Fibroblast of skin of right biceps (primary cell): ENCODE measurements at regions not wholly inside any gene's neighbourhood (a gene's known extent, or its start where the extent isn't known, plus 50 kb on each side); places are given as distances from the start of the nearest gene placed in this dataset.
"Not testable (repeated sequence)": the region's sequence is repeated elsewhere in the genome, so short reads cannot be mapped to it uniquely, and the experiment has no call there.

Experiments
- DNase-seq: peaks from one replicate; pipeline ENCODE4 v3.0.0-alpha.2; 2013

DNA sequence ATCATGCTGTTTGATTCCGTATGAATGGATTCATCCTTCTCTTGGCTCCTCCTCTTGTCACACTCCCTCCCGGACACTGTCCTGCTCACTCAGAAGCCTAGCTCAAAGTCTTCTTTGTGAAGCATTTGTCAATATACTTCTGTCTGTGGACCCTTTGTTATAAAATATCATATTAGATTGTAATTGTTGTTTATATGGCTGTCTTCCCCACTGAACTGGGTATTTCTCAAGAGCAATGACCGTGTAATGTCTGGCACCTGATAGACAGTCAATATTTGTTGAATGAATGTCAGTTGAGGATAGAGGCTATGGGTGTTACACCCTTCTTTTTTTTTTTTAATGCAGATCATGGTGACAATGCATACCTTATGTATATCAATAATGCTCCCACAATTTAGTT lies 335.3 kb downstream of the SOX4 start:
- no peak for DNase-seq

DNA sequence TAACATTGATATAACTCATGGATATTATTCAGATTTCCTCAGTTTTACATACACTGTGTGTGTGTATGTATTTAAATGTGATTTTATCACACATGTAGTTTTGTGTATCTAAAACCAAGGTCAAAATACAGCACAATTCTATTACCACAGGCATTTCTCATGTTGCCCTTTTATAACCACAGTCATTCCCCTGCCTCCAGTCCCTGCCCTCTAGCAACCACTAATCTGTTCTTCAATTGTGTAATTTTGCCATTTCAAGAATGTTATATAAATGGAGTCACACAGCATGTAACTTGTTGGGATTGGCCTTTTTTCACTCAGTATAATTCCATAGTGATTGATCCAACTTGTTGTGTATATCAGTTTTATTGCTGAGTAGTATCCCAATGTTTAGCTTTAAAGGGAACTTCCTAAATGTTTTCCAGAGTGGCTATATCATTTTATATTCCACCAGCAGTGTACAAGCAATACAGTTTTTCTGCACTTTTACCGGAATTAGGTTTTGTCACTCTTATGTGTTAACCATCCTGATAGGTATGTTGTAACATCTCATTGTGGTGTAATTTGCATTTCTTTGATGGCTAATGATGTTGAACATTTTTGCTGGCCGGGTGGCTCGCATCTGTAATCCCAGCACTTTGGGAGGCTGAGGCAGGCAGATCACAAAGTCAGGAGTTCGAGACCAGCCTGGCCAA lies 338.2 kb downstream of the SOX4 start:
- peak; percentile 49 for DNase-seq

DNA sequence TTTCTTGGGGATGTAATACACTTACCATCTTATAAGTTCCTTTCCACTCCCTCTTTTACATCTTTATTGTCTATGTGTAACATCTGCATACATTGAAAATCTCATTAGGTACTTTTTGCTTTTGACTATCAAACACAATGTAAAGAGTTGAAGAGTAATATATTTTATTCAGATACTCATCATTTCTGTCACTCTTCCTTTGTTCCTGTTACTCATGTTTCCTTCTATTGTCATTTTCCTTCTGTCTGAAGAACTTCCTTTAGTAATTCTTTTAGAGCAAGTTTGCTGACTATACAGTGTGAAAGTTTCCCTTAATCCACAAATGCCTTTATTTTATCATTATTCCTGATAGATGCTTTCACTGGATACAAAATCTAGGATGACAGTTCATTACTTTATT lies 339.8 kb downstream of the SOX4 start:
- DNase-seq, result no peak

DNA sequence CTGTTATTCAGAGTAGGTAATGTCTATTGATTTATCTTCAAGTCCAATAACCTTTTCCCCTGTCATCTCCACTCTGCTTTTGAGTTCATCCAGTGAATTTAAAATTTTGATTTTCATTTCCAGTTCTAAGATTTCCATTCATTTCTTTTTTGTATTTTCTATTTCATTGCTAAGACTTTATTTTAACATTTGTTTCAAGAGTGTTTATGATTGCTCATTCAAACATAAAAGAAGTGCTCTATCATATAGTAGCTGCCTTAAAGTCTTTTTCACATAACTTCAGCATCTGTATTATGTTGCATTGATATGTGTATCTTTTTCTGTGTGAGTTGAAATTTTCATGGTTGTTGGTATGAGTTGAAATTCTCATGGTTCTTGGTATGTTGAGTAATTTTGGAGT lies 341.6 kb downstream of the SOX4 start:
- no peak for DNase-seq

DNA sequence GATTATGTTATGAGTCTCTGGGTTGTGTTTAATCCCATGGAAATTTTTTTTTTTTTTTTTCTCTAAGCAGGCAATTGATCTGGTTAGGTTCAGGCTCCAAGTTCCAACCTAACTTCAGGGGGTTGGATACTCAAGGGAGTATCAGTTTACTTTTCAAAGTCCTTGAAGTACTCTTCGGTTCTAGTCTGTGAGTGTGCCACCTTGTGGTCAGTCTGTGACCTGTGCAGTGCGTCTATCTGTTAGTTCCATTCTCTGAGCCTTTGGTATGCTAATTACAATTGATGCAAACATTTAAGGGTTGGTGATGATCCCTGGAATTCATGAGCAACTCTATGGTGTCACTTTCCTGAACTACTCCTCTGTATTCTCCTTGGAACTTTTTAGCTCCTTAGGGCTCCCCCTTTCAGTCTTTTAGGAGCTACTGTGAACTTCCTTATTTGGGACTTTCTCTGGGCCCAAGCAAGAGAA lies 342.0 kb downstream of the SOX4 start:
- peak; percentile 69 for DNase-seq

DNA sequence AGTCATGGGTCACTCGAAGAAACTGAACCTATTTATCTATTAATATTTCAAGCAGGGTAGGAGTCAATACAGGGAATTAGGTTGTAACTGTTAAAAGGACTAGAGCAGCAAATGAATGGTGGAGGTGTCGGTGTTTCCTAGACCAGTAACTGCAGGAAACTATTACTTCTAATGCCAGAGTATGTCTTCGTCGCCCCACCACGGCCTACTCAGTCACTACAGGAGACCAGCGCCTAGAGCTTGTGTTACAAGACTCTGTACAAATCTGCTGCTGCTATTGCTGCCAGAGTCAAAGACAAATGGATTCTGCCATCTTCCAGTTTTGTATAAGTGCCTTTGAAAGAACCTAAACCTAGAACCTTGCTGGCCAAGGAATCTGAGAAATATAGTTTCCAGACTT lies 343.9 kb downstream of the SOX4 start:
- no peak for DNase-seq

DNA sequence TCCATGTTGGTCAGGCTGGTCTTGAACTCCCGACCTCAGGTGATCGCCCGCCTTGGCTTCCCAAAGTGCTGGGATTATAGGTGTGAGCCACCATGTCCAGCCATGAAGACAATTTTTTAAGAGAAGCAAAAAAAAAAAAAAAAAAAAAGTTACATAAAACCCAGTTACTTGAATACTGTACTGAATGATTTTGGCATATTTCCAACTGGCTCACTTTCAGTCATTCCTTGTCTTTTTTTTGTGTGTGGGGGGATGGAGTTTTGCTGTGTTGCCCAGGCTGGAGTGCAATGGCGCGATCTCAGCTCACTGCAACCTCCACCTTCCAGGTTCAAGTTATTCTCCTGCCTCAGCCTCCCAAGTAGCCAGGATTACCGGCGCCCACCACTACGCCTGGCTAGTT lies 345.5 kb downstream of the SOX4 start:
- DNase-seq, result not testable (repeated sequence)

DNA sequence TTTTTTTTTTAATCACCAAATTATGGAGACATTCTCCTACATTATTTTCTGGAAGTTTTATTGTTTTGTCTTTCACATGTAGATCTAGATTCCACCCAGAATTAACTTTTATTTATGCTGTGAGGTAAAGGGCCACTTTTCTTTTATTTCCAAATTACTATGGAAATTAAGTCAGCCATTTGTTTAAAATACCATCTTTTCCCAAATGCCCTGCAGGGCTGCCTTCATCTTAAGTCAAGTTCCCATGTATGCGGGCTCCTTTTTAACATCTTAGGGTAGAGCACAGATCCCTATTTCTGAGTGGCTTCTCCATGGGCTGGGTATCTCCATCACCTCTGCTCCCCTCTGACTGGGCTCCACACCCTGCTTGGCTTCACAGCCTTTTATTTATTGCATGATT lies 348.4 kb downstream of the SOX4 start:
- DNase-seq, result no peak

DNA sequence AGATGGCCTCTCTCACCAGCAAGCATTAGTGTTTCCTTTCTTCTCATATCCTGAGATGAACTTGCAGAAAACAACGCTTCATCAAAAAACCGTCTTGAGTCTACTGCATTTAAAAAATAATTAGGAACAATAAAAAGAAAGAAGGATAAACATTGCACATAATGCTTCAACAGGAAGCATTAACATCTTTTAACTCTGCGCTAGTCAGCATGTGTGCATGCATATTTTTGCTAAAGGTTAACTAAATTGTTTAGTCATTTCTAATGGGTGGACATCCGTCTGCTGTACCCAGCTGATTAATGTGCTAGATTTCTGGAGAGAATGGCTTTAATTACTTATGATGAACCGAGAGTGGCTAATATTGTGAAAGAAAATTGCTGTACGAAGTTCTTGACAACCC lies 349.3 kb downstream of the SOX4 start:
- peak; percentile 56 for DNase-seq

DNA sequence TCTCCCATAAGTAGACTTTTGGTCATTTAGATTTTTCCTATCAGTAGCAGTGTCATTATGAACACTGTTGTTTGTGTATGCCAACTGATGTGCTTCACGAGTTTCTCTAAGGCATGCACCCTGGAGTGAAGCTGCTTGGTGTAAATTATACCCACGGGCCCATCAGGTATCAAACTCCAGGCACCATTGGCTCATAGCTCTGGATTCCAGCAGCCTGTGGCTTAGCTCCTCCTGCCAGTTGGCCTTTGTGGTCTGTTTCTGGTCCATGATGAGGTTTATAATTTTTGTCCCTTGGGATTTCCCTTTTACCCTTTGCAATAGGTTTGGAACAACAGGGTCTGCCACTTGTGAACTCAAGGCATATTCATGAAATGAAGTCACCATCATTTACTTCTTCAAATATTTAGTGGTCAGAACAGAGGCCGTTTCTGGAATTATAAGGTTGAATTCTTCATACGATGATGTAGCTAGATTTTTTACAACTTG lies 350.5 kb downstream of the PRL start:
- DNase-seq, result peak; percentile 99

DNA sequence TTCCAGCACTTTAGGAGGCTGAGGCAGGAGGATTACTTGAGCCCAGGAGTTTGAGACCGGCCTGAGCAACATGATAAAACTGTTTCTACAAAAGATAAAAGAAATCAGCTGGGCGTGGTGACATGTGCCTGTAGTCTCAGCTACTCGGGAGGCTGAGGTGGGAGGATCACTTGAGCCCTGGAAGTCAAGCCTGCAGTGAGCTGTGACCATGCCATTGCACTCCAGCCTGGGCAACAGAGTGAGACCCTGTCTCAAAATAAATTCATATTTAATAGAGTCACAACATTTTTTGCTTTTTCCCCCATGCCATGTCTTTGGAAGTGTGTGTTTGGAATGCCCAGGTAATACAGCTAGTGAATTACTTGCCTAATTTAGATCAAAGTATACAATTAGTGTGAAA lies 349.6 kb downstream of the PRL start:
- DNase-seq, result not testable (repeated sequence)

DNA sequence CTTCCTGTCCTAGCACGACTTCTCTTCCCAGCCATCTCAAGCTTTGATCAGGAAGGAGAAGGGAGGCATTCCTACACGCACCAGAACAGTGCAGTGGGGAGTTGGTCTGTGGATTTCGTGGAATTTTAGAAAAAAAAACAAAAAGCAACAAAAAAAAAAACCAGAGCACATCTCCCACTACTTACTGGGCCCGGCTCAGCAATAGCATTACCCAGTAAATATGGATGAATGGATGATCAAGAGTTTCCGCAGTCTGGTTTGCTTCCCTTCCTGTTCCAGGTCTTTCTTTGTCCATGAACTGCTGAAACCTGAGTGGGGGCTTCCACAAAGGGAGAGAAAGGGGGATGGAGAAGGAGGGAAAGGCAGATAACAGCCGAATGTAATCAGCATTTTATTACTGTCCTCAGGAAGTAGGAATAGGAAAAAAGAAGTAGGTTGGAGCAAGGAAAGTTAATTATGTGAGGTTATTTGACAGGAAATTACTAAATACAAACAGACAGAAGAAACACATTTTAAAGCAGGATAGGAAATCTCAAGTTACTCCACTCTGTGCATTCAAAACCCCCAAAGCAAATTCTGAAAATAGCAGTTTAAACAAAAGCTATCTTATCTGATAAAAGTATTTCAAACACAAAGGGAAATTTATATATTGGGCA lies 349.0 kb downstream of the PRL start:
- no peak for DNase-seq

DNA sequence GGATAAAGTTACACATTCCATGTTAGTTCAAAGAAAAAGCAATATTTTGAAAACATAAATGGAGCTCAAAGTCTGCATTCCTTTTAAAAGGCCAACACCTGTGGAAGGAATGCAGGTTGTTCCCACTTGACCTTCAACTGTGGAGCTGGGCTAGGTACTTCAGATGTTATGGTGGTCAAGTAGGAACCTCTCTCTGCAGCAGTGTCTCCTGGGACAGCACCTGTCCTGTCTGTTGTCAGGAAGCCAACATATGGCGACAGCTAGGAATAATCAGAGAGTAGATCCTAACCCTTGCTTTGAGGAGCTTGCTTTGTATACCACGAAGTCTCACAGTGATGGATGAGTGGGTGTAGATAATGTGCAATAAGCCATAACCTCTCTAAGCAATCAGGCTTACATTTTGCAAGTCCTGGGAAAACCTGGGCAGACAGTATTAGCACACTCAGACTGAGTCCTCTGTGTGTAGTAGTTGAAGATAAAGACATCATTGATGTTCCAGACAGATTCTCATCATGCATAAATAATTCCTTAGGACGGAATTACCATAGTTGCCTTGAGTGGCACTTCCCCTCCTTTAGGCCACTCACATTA lies 347.5 kb downstream of the PRL start:
- DNase-seq, result no peak

DNA sequence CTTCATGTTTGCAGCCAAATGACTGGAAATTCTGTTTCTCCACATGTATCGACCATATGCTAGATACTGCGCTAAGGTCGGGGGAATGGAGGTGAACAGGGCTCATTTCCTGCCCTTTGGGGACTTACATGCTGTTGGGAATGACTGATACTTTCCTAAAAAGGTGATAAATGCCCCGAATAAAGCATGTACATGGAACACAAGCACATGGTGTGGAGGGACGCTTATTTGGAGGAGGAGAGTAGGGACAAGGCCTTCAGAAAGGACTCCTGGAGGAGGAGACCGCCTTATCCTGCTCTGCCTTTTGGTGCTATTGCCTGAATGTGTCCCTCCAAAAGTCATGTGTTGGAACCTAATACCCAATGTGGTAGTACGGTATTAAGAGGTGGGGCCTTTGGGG lies 344.5 kb downstream of the PRL start:
- no peak for DNase-seq

DNA sequence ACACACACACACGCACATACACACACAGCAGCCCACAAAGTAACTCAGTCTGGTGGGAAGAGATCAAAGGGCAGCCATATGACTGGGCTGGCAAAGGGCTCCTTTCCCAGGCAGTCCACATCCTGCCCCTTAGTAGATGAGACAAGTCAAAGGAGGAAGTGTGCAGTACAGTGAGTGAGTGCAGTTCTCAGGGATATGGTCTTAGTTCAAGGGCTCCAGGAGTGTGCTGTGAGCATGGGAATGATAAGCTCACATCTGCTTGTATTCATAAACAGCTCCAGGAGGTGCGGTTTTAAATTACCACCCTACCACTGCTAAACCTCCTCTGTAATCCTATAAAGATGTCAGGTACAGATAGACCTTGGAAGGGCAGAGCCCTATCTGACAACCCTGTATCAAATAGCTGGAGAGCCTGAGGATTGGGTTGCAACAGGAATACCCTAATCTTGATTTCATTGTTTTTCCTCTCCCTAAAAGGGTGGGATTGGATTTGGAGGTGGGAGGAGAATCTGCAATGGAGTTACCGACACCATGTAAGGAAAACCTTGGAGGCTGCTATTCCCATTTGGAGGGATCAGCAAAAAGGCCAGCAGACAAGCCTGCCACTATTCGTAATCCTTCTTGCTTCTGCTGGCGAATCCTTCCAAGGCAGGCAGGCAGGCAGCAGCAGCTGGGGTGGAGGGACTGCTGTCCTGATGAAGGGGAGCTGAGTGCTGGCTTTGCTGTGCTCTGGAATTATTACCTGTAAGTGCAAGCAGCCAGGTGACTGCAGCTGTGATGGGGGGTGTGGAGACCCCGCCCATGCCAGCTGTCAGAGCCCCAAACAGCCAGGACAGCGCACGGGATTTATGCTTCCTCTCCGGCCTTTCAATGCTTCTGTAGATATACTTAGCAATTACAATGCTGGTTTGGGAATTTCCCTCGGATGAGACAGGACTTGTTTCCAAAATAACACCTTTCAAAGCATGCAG lies 342.7 kb downstream of the PRL start:
- peak; percentile 64 for DNase-seq

DNA sequence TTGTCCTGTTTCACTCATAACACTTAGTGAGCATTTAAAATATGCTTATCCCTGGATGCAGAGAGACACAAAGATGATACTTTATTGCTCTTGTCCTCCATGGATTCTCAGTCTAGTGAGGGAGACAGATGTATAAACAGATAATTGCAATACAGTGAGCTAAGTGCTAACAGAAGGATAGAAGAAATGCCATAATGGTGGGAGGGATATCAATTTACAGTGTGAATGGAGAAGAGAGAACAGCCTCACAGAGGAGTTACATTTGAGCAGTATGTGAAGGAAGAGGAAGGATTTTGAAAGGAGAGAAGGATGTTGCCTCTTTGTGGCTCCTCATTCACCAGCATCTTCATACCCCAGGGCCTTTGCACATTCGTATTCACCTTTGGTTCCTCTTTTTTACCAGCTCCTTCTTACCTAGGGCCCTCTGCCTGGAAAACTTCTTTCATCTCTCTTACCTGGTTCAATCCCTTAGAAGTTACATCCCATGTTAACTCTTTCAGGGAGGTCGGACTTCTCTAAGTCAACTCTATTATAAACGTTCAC lies 341.7 kb downstream of the PRL start:
- no peak for DNase-seq

DNA sequence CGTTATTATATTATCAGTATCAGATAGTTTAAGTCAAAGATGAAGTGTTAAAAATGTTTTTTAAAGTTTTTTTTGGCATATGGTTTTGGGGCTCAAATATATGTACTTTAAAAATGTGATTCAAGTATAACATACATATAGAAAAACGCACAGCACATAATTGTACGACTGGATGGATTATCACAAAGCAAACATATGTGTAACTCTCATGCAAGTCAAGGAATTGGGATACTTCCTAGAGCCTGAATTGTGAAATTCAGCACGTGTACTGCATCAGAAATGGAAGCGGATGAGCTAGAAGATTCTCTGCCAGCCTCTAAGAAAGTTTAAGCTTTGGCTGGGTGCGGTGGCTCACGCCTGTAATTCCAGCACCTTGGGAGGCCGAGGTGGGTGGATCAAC lies 340.9 kb downstream of the PRL start:
- no peak for DNase-seq

DNA sequence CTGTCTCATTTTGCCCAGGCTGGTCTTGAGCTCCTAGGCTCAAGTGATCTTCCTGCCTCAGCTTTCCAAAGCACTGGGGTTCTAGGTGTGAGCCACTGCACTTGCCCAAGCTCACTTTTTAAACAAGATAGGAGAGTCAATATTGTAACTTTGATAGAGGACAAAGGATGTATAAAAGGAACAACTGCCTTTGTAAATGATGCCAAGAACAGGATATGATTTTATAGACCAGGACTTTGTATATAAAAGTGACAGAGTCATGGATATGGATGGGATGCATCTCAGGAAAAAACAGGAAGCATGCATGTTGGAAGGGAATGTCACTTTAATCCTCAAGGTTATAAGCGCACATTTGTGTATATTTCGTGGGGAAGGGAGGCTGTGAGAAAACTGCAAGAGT lies 338.4 kb downstream of the PRL start:
- no peak for DNase-seq

DNA sequence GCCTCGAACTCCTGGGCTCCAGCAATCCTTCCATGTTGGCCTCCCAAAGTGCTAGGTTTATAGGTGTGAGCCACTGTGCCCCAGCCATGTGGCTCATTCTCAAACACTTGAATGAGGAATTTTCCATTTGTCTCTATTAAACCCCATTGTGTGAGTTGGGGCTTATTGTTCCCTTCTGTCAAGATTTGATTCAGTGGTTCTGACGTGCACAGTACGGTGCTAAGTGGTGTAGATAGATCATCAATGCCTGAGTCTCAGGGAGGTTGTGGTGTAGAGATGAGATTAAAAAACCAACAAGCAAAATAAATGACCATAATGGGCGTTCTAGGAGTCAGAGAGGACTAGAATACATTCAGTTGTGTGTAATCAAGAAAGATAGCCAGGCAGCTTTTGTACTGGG lies 335.6 kb downstream of the PRL start:
- no peak for DNase-seq

DNA sequence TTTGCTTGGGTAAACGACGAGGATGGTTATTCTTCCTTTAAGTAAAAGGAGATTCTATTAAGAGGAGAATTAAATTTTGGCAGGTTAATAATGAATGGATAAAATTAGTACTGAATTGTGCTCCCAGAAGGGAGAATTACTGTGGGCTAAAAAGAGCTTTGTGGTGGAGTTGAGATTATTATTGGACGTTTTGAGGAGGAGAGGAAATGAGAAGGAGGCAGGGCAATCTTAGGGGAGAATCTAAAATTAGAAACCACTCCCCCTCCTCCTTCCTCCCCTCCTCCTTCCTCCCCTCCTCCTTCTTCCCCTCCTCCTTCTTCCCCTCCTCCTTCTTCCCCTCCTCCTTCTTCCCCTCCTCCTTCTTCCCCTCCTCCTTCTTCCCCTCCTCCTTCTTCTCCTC lies 331.8 kb downstream of the PRL start:
- no peak for DNase-seq

DNA sequence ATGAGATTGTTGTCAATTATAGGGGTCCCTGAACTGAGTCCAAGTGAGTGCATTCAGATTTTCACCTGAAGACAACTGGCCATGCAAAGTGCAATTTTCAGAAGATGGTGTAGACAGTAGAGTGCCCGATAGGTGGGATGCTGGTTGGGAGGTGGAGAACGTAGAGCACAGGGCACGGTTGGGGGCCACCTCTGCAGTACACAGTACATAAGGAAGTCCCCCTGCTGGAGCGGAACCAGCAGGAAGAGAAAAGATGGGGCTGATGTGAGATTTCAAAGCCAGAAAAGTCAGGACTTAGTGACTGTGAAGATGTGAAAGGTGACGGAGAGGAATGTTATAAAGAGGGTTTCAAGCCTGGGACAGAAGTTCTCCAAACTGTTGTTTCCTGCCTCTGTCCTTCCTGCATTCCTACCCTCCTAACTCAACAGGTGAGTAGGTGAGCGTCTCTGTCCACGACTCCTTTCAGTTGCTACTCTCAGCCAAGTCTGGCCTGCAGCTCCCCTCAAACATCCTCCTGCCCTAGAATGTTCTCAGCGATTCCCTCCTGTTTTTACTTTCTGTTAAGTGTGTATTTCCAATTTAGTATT lies 330.8 kb downstream of the PRL start:
- no peak for DNase-seq
